Neural cell (in vitro differentiated cells): ENCODE measurements at regions not wholly inside any gene's neighbourhood (a gene's known extent, or its start where the extent isn't known, plus 50 kb on each side); places are given as distances from the start of the nearest gene placed in this dataset.

Experiments
- CTCF ChIP-seq: fragments of 450-650 bp; IDR thresholded peaks from 2 replicates; pipeline ENCODE4 v1.5.1; 2014; ENCODE audit warnings: antibody characterized with exemption, mild to moderate bottlenecking, moderate library complexity; ENCODE audit not compliant: poor library complexity, severe bottlenecking
- EP300 ChIP-seq: fragments of 450-650 bp; conservative IDR thresholded peaks from 2 replicates; pipeline ENCODE4 v1.6.1; 2014; ENCODE audit warnings: antibody characterized with exemption, mild to moderate bottlenecking, moderate library complexity; ENCODE audit not compliant: poor library complexity, severe bottlenecking
- EZH2 ChIP-seq: fragments of 200-600, 300-800 bp; shearing (Covaris generic), sonication (generic); IDR thresholded peaks from 2 replicates; pipeline ENCODE4 v1.6.1; 2014; ENCODE audit warnings: antibody characterized with exemption, low read length, borderline replicate concordance, mild to moderate bottlenecking; ENCODE audit not compliant: insufficient read depth, poor library complexity, severe bottlenecking
- MXI1 ChIP-seq: fragments of 450-650 bp; conservative IDR thresholded peaks from 2 replicates; pipeline ENCODE4 v1.6.1; 2014; ENCODE audit warnings: antibody characterized with exemption, mild to moderate bottlenecking; ENCODE audit not compliant: poor library complexity, severe bottlenecking
- POLR2AphosphoS5 ChIP-seq: IDR thresholded peaks from 2 replicates; pipeline ENCODE4 v1.6.1; 2012
- RAD21 ChIP-seq: fragments of 450-650 bp; conservative IDR thresholded peaks from 2 replicates; pipeline ENCODE4 v1.6.1; 2014; ENCODE audit warnings: antibody characterized with exemption, mild to moderate bottlenecking, moderate library complexity
- REST ChIP-seq: IDR thresholded peaks from 2 replicates; pipeline ENCODE4 v1.6.1; 2012; ENCODE audit warnings: borderline replicate concordance
- TAF1 ChIP-seq: IDR thresholded peaks from 2 replicates; pipeline ENCODE4 v1.6.1; 2012; ENCODE audit warnings: low read depth

GRCh38 chr3:174538151-174538550 is 321.0 kb upstream of the NAALADL2 start:
- TF ChIP-seq EP300 (no peak), CTCF (no peak), POLR2AphosphoS5 (no peak), RAD21 (no peak), MXI1 (no peak), REST (no peak), EZH2 (no peak), TAF1 (no peak)
